ENCODE measurements at regions not wholly inside any gene's neighbourhood (a gene's known extent, or its start where the extent isn't known, plus 50 kb on each side); places are given as distances from the start of the nearest gene placed in this dataset.

- no peaks in the 10 kb centered on the region for H3K27me3 ChIP-seq (ENCODE audit: insufficient read depth, low read length)
- no peak overlapping the region for H2AFZ ChIP-seq (ENCODE audit: low read depth, low read length)
- no peak overlapping the region for H3K4me2 ChIP-seq (ENCODE audit: low read length)
- H3K27ac ChIP-seq (ENCODE audit: low read depth, low read length): no peak overlapping the region
- Mint-ChIP-seq H3K4me1 (ENCODE audit: low read depth, unreplicated experiment) (peaks cover 10% of the 10 kb centered on the region), H3K4me3 (ENCODE audit: unreplicated experiment) (no peak overlapping the region), H3K36me3 (ENCODE audit: low read depth, unreplicated experiment) (no peaks in the 10 kb centered on the region), H3K9me3 (ENCODE audit: unreplicated experiment) (no peaks in the 10 kb centered on the region), H3K27me3 (ENCODE audit: low read depth, unreplicated experiment) (no peaks in the 10 kb centered on the region), H3K27ac (ENCODE audit: unreplicated experiment) (peak overlapping the region; percentile 3)
- no peaks in the 10 kb centered on the region for H3K4me1 ChIP-seq (ENCODE audit: insufficient read depth, low read length)
- no peak overlapping the region for H3K9ac ChIP-seq (ENCODE audit: low read length)
- no peaks in the 10 kb centered on the region for H3K9me3 ChIP-seq (ENCODE audit: insufficient read depth, low read depth, low read length)
- FAIRE-seq: no peak
- TF ChIP-seq EZH2 (IDR thresholded peaks at IDR 0.05; ENCODE audit: insufficient read depth, low read length): no peak
- TF ChIP-seq, protein P1, sequence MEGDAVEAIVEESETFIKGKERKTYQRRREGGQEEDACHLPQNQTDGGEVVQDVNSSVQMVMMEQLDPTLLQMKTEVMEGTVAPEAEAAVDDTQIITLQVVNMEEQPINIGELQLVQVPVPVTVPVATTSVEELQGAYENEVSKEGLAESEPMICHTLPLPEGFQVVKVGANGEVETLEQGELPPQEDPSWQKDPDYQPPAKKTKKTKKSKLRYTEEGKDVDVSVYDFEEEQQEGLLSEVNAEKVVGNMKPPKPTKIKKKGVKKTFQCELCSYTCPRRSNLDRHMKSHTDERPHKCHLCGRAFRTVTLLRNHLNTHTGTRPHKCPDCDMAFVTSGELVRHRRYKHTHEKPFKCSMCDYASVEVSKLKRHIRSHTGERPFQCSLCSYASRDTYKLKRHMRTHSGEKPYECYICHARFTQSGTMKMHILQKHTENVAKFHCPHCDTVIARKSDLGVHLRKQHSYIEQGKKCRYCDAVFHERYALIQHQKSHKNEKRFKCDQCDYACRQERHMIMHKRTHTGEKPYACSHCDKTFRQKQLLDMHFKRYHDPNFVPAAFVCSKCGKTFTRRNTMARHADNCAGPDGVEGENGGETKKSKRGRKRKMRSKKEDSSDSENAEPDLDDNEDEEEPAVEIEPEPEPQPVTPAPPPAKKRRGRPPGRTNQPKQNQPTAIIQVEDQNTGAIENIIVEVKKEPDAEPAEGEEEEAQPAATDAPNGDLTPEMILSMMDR (IDR thresholded peaks at IDR 0.05; ENCODE audit: insufficient read depth, low read depth, low read length): no peak
- no peak overlapping the region for H3K4me3 ChIP-seq (ENCODE audit: insufficient read depth, low read depth, low read length)
- H3K36me3 ChIP-seq (ENCODE audit: insufficient read depth, low read length): no peaks in the 10 kb centered on the region
- H4K20me1 ChIP-seq (ENCODE audit: insufficient read depth, low read length): no peaks in the 10 kb centered on the region
- H3K79me2 ChIP-seq (ENCODE audit: insufficient read depth, low read length): no peaks in the 10 kb centered on the region
- peak; percentile 5 for DNase-seq (ENCODE audit: low read depth)
Measured at GRCh38 chrX:79080141-79080540, 64.3 kb upstream of the GPR174 start.

- peak; percentile 99 for FAIRE-seq
Measured at GRCh38 chrX:79081895-79082512, 62.5 kb upstream of the GPR174 start.

DNA sequence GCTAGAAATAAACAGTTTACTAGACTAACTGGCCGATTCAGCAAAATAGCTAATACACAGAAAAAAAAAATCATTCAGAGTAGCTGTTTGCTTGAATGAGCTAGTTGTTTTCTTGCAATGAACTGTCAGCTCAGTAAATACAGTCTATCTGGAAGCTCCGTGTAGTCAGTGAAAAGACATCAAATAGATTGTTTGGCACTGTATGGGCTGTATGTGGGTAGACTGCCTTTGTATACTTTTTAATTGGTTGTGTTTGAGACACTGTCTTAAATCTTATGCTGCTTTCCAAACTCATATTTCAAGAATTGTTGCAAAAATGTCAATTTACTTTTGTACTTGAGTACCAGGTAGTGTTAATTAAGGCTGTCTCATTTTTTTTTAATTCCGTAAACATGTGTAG, 61.6 kb upstream of the GPR174 start:
- no peaks in the 10 kb centered on the region for H3K36me3 Mint-ChIP-seq (ENCODE audit: low read depth, unreplicated experiment)
- no peaks in the 10 kb centered on the region for H3K4me1 ChIP-seq (ENCODE audit: insufficient read depth, low read length)
- H4K20me1 ChIP-seq (ENCODE audit: insufficient read depth, low read length): no peaks in the 10 kb centered on the region
- FAIRE-seq: peak; percentile 41
- no peaks in the 10 kb centered on the region for H3K9me3 ChIP-seq (ENCODE audit: insufficient read depth, low read depth, low read length)
- H3K27ac ChIP-seq (ENCODE audit: low read depth, low read length): no peak overlapping the region
- H3K27me3 Mint-ChIP-seq (ENCODE audit: low read depth, unreplicated experiment): no peaks in the 10 kb centered on the region
- no peak overlapping the region for H3K4me2 ChIP-seq (ENCODE audit: low read length)
- H3K4me1 Mint-ChIP-seq (ENCODE audit: low read depth, unreplicated experiment): peaks cover 10% of the 10 kb centered on the region
- no peak overlapping the region for H3K9ac ChIP-seq (ENCODE audit: low read length)
- H3K4me3 ChIP-seq (ENCODE audit: insufficient read depth, low read depth, low read length): no peak overlapping the region
- TF ChIP-seq, protein P1 (IDR thresholded peaks at IDR 0.05; ENCODE audit: insufficient read depth, low read depth, low read length): no peak
- TF ChIP-seq EZH2 (IDR thresholded peaks at IDR 0.05; ENCODE audit: insufficient read depth, low read length): no peak
- H3K79me2 ChIP-seq (ENCODE audit: insufficient read depth, low read length): no peaks in the 10 kb centered on the region
- H2AFZ ChIP-seq (ENCODE audit: low read depth, low read length): no peak overlapping the region
- no peak overlapping the region for H3K4me3 Mint-ChIP-seq (ENCODE audit: unreplicated experiment)
- no peak overlapping the region for H3K27ac Mint-ChIP-seq (ENCODE audit: unreplicated experiment)
- DNase-seq (ENCODE audit: low read depth): no peak
- no peaks in the 10 kb centered on the region for H3K9me3 Mint-ChIP-seq (ENCODE audit: unreplicated experiment)
- no peaks in the 10 kb centered on the region for H3K36me3 ChIP-seq (ENCODE audit: insufficient read depth, low read length)
- H3K27me3 ChIP-seq (ENCODE audit: insufficient read depth, low read length): no peaks in the 10 kb centered on the region

More at GRCh38 chrX:79081895-79082512, 62.5 kb upstream of the GPR174 start:
- H3K27ac Mint-ChIP-seq (ENCODE audit: unreplicated experiment): peak overlapping the region; percentile 62
- peaks cover 10% of the 10 kb centered on the region for H3K4me1 Mint-ChIP-seq (ENCODE audit: low read depth, unreplicated experiment)
- H3K4me1 ChIP-seq (ENCODE audit: insufficient read depth, low read length): no peaks in the 10 kb centered on the region
- H3K9me3 Mint-ChIP-seq (ENCODE audit: unreplicated experiment): no peaks in the 10 kb centered on the region
- no peak overlapping the region for H3K4me3 ChIP-seq (ENCODE audit: insufficient read depth, low read depth, low read length)
- H3K36me3 ChIP-seq (ENCODE audit: insufficient read depth, low read length): no peaks in the 10 kb centered on the region
- TF ChIP-seq EZH2 (IDR thresholded peaks at IDR 0.05; ENCODE audit: insufficient read depth, low read length): no peak
- TF ChIP-seq, protein P1 (IDR thresholded peaks at IDR 0.05; ENCODE audit: insufficient read depth, low read depth, low read length): peak; percentile 31
- H3K79me2 ChIP-seq (ENCODE audit: insufficient read depth, low read length): no peaks in the 10 kb centered on the region
- H3K27me3 ChIP-seq (ENCODE audit: insufficient read depth, low read length): no peaks in the 10 kb centered on the region
- H4K20me1 ChIP-seq (ENCODE audit: insufficient read depth, low read length): no peaks in the 10 kb centered on the region
- no peak overlapping the region for H3K4me3 Mint-ChIP-seq (ENCODE audit: unreplicated experiment)
- DNase-seq (ENCODE audit: low read depth): no peak
- H3K9ac ChIP-seq (ENCODE audit: low read length): no peak overlapping the region
- no peak overlapping the region for H3K4me2 ChIP-seq (ENCODE audit: low read length)
- no peaks in the 10 kb centered on the region for H3K36me3 Mint-ChIP-seq (ENCODE audit: low read depth, unreplicated experiment)
- H3K27ac ChIP-seq (ENCODE audit: low read depth, low read length): no peak overlapping the region
- H3K27me3 Mint-ChIP-seq (ENCODE audit: low read depth, unreplicated experiment): no peaks in the 10 kb centered on the region
- H3K9me3 ChIP-seq (ENCODE audit: insufficient read depth, low read depth, low read length): no peaks in the 10 kb centered on the region
- no peak overlapping the region for H2AFZ ChIP-seq (ENCODE audit: low read depth, low read length)
